Fibroblast of villous mesenchyme (primary cell): ENCODE measurements at regions not wholly inside any gene's neighbourhood (a gene's known extent, or its start where the extent isn't known, plus 50 kb on each side); places are given as distances from the start of the nearest gene placed in this dataset.

Source experiments
- DNase-seq: peaks from one replicate; pipeline ENCODE4 v3.0.0-alpha.2; 2010; ENCODE audit warnings: low read depth
- H3K4me3 ChIP-seq: 2 replicates; pipeline ENCODE4 v1.5.1; 2011; ENCODE audit warnings: low read depth, mild to moderate bottlenecking, low read length
- CTCF ChIP-seq: IDR thresholded peaks from 2 replicates; pipeline ENCODE4 v1.5.1; 2012; ENCODE audit warnings: low read depth, mild to moderate bottlenecking, low read length; ENCODE audit not compliant: insufficient read depth

GRCh38 chr3:115279939-115280338, 132.9 kb upstream of the ZBTB20 start:
- DNase-seq = peak; percentile 63
- H3K4me3 ChIP-seq = no peak overlapping the region
- no peak for TF ChIP-seq CTCF

GRCh38 chr3:115280506-115280905, 133.4 kb upstream of the ZBTB20 start:
- no peak for TF ChIP-seq CTCF
- H3K4me3 ChIP-seq = no peak overlapping the region
- peak; percentile 5 for DNase-seq

GRCh38 chr3:115281697-115282675, 134.9 kb upstream of the ZBTB20 start:
- peak; percentile 13 for DNase-seq
- no peak overlapping the region for H3K4me3 ChIP-seq

GRCh38 chr3:115284980-115285379, 137.9 kb upstream of the ZBTB20 start:
- H3K4me3 ChIP-seq = no peak overlapping the region
- DNase-seq = no peak
- TF ChIP-seq CTCF = no peak

More at GRCh38 chr3:115281697-115282675, 134.9 kb upstream of the ZBTB20 start:
- no peak for TF ChIP-seq CTCF

- TF ChIP-seq CTCF = no peak
- DNase-seq = no peak
- no peak overlapping the region for H3K4me3 ChIP-seq
Observed at GRCh38 chr3:115286529-115287197, 139.6 kb upstream of the ZBTB20 start.

- no peak overlapping the region for H3K4me3 ChIP-seq
- no peak for TF ChIP-seq CTCF
- no peak for DNase-seq
Observed at GRCh38 chr3:115287198-115287597, 140.1 kb upstream of the ZBTB20 start.
